SK-N-SH treated with all-trans-retinoic acid at 6 μM for 48 hours (cell line): ENCODE measurements at regions not wholly inside any gene's neighbourhood (a gene's known extent, or its start where the extent isn't known, plus 50 kb on each side); places are given as distances from the start of the nearest gene placed in this dataset.

Experiments used
- ATAC-seq: fragments of 200-7000 bp; cut with Tn5 transposase; 3 replicates; pipeline ENCODE4 v1.9.1; 2020; ENCODE audit warnings: mild to moderate bottlenecking, moderate library complexity
- CSDC2 ChIP-seq: fragments of 250-450 bp; sonication (Bioruptor Pico); IDR thresholded peaks from 2 replicates; pipeline ENCODE4 v1.5.0; 2020; ENCODE audit warnings: mild to moderate bottlenecking, moderate library complexity
- ESRRG ChIP-seq: fragments of 250-450 bp; sonication (Bioruptor Pico); IDR thresholded peaks from 2 replicates; pipeline ENCODE4 v1.6.1; 2021; ENCODE audit warnings: mild to moderate bottlenecking
- GLIS3 ChIP-seq: fragments of 250-450 bp; sonication (Bioruptor Pico); IDR thresholded peaks from 2 replicates; pipeline ENCODE4 v1.5.0; 2020; ENCODE audit warnings: mild to moderate bottlenecking, moderate library complexity
- ISL1 ChIP-seq: fragments of 250-450 bp; sonication (Bioruptor Pico); IDR thresholded peaks from 2 replicates; pipeline ENCODE4 v2.1.2; 2022; ENCODE audit warnings: mild to moderate bottlenecking, moderate library complexity
- OSR1 ChIP-seq: fragments of 250-450 bp; sonication (Bioruptor Pico); IDR thresholded peaks from 2 replicates; pipeline ENCODE4 v1.8.0; 2022; ENCODE audit warnings: moderate library complexity, mild to moderate bottlenecking, inconsistent platforms
- PPARA ChIP-seq: fragments of 250-450 bp; sonication (Bioruptor Pico); IDR thresholded peaks from 2 replicates; pipeline ENCODE4 v1.5.0; 2020; ENCODE audit warnings: mild to moderate bottlenecking, borderline replicate concordance
- RARB ChIP-seq: fragments of 250-450 bp; sonication (Bioruptor Pico); IDR thresholded peaks from 2 replicates; pipeline ENCODE4 v1.8.0; 2021; ENCODE audit warnings: mild to moderate bottlenecking, moderate library complexity
- SNAI2 ChIP-seq: fragments of 250-450 bp; sonication (Bioruptor Pico); IDR thresholded peaks from 2 replicates; pipeline ENCODE4 v1.5.0; 2020; ENCODE audit warnings: mild to moderate bottlenecking, moderate library complexity
- TCF4 ChIP-seq: fragments of 250-450 bp; sonication (Bioruptor Pico); IDR thresholded peaks from 2 replicates; pipeline ENCODE4 v1.8.0; 2021; ENCODE audit warnings: mild to moderate bottlenecking, moderate library complexity, borderline replicate concordance
- ZC3H10 ChIP-seq: fragments of 250-450 bp; sonication (Bioruptor Pico); IDR thresholded peaks from 2 replicates; pipeline ENCODE4 v1.5.1; 2021; ENCODE audit warnings: mild to moderate bottlenecking, moderate library complexity
- ZFP3 ChIP-seq: fragments of 250-450 bp; sonication (Bioruptor Pico); IDR thresholded peaks from 2 replicates; pipeline ENCODE4 v1.5.0; 2020; ENCODE audit warnings: mild to moderate bottlenecking, moderate library complexity
- ZFP30 ChIP-seq: fragments of 450-650 bp; formaldehyde crosslinking; IDR thresholded peaks from 2 replicates; pipeline ENCODE4 v1.5.0; 2022; ENCODE audit warnings: mild to moderate bottlenecking, moderate library complexity
- ZNF565 ChIP-seq: fragments of 450-650 bp; formaldehyde crosslinking; conservative IDR thresholded peaks from 2 replicates; pipeline ENCODE4 v1.5.0; 2020; ENCODE audit warnings: low read depth, mild to moderate bottlenecking, moderate library complexity
- ZNF70 ChIP-seq: fragments of 450-650 bp; formaldehyde crosslinking; IDR thresholded peaks from 2 replicates; pipeline ENCODE4 v1.5.0; 2020; ENCODE audit warnings: mild to moderate bottlenecking, moderate library complexity
- ZNF8 ChIP-seq: fragments of 450-650 bp; formaldehyde crosslinking; IDR thresholded peaks from 2 replicates; pipeline ENCODE4 v1.5.0; 2020; ENCODE audit warnings: mild to moderate bottlenecking, moderate library complexity
- TF ChIP-seq, protein P1 (sequence below): fragments of 250-450 bp; sonication (Bioruptor Pico); IDR thresholded peaks from 2 replicates; pipeline ENCODE4 v1.5.0; 2020; ENCODE audit warnings: mild to moderate bottlenecking, moderate library complexity
- TF ChIP-seq, protein P2 (sequence below): fragments of 250-450 bp; sonication (Bioruptor Pico); IDR thresholded peaks from 2 replicates; pipeline ENCODE4 v1.8.0; 2020; ENCODE audit warnings: mild to moderate bottlenecking, moderate library complexity, borderline replicate concordance
- TF ChIP-seq, protein P3 (sequence below): fragments of 250-450 bp; sonication (Bioruptor Pico); IDR thresholded peaks from 2 replicates; pipeline ENCODE4 v1.8.0; 2021; ENCODE audit warnings: low read depth, mild to moderate bottlenecking, moderate library complexity, borderline replicate concordance
- TF ChIP-seq, protein P4 (sequence below): fragments of 250-450 bp; sonication (Bioruptor Pico); IDR thresholded peaks from 2 replicates; pipeline ENCODE4 v1.5.1; 2020; ENCODE audit warnings: low read depth, mild to moderate bottlenecking, moderate library complexity
- TF ChIP-seq, protein P5 (sequence below): fragments of 250-450 bp; sonication (Bioruptor Pico); IDR thresholded peaks from 2 replicates; pipeline ENCODE4 v1.5.1; 2021; ENCODE audit warnings: mild to moderate bottlenecking, moderate library complexity

DNA sequence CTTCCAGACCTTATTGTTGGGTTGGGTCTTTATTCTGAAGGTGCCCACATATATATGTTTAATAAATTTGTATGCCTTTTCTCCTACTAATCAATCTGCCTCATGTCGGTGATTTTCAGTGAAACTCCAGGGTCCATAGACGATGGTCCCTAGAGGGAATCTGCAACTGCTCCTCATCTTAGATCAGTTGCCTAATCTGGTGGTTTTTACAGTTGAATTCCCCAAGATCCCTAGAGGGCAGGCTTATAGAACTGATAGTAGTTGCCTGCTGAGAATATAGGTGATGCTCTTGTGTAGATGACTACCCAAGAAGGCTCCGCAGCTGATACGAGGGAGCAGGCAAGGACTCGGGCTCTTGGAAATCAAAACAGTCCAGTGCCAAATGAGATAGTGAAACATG lies 619.2 kb upstream of the C16orf82 start:
- ATAC-seq: no peak
- TF ChIP-seq, protein P1, sequence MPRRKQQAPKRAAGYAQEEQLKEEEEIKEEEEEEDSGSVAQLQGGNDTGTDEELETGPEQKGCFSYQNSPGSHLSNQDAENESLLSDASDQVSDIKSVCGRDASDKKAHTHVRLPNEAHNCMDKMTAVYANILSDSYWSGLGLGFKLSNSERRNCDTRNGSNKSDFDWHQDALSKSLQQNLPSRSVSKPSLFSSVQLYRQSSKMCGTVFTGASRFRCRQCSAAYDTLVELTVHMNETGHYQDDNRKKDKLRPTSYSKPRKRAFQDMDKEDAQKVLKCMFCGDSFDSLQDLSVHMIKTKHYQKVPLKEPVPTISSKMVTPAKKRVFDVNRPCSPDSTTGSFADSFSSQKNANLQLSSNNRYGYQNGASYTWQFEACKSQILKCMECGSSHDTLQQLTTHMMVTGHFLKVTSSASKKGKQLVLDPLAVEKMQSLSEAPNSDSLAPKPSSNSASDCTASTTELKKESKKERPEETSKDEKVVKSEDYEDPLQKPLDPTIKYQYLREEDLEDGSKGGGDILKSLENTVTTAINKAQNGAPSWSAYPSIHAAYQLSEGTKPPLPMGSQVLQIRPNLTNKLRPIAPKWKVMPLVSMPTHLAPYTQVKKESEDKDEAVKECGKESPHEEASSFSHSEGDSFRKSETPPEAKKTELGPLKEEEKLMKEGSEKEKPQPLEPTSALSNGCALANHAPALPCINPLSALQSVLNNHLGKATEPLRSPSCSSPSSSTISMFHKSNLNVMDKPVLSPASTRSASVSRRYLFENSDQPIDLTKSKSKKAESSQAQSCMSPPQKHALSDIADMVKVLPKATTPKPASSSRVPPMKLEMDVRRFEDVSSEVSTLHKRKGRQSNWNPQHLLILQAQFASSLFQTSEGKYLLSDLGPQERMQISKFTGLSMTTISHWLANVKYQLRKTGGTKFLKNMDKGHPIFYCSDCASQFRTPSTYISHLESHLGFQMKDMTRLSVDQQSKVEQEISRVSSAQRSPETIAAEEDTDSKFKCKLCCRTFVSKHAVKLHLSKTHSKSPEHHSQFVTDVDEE (CRISPR knock-in tag): no peak
- TF ChIP-seq GLIS3 (CRISPR knock-in tag) (no peak), TCF4 (CRISPR knock-in tag) (no peak), ZNF8 (CRISPR knock-in tag) (no peak), CSDC2 (CRISPR knock-in tag) (no peak), ZFP30 (no peak), SNAI2 (CRISPR knock-in tag) (no peak), ZFP3 (CRISPR knock-in tag) (no peak), PPARA (no peak)
- TF ChIP-seq, protein P2, sequence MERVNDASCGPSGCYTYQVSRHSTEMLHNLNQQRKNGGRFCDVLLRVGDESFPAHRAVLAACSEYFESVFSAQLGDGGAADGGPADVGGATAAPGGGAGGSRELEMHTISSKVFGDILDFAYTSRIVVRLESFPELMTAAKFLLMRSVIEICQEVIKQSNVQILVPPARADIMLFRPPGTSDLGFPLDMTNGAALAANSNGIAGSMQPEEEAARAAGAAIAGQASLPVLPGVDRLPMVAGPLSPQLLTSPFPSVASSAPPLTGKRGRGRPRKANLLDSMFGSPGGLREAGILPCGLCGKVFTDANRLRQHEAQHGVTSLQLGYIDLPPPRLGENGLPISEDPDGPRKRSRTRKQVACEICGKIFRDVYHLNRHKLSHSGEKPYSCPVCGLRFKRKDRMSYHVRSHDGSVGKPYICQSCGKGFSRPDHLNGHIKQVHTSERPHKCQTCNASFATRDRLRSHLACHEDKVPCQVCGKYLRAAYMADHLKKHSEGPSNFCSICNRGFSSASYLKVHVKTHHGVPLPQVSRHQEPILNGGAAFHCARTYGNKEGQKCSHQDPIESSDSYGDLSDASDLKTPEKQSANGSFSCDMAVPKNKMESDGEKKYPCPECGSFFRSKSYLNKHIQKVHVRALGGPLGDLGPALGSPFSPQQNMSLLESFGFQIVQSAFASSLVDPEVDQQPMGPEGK: no peak
- TF ChIP-seq, protein P3, sequence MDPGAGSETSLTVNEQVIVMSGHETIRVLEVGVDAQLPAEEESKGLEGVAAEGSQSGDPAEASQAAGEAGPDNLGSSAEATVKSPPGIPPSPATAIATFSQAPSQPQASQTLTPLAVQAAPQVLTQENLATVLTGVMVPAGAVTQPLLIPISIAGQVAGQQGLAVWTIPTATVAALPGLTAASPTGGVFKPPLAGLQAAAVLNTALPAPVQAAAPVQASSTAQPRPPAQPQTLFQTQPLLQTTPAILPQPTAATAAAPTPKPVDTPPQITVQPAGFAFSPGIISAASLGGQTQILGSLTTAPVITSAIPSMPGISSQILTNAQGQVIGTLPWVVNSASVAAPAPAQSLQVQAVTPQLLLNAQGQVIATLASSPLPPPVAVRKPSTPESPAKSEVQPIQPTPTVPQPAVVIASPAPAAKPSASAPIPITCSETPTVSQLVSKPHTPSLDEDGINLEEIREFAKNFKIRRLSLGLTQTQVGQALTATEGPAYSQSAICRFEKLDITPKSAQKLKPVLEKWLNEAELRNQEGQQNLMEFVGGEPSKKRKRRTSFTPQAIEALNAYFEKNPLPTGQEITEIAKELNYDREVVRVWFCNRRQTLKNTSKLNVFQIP: no peak
- TF ChIP-seq, all 23 proteins: peak for 0

DNA sequence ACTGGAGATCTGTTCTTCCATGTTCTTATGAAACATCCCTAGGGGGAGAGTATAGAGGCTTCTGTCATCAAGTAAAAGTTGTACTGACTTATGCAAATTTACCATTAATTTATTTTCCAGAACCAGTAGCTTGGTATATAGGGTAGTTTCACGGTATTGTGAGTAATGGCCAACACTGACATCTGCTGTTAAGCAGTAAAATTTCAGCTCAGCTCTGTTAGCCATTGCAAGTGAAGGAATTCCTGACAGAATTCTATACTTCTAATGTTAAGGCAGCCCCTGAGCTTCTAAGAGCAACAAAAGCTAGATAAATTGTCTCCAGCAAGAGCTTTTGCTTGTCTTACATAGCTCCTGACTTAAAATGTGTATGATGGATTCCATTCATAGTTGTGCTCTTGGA lies 613.5 kb upstream of the C16orf82 start:
- no peak for ATAC-seq
- TF ChIP-seq, protein P4, sequence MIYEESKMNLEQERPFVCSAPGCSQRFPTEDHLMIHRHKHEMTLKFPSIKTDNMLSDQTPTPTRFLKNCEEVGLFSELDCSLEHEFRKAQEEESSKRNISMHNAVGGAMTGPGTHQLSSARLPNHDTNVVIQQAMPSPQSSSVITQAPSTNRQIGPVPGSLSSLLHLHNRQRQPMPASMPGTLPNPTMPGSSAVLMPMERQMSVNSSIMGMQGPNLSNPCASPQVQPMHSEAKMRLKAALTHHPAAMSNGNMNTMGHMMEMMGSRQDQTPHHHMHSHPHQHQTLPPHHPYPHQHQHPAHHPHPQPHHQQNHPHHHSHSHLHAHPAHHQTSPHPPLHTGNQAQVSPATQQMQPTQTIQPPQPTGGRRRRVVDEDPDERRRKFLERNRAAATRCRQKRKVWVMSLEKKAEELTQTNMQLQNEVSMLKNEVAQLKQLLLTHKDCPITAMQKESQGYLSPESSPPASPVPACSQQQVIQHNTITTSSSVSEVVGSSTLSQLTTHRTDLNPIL (CRISPR knock-in tag): no peak
- TF ChIP-seq OSR1 (CRISPR knock-in tag) (no peak), RARB (CRISPR knock-in tag) (no peak), TCF4 (CRISPR knock-in tag) (no peak)

DNA sequence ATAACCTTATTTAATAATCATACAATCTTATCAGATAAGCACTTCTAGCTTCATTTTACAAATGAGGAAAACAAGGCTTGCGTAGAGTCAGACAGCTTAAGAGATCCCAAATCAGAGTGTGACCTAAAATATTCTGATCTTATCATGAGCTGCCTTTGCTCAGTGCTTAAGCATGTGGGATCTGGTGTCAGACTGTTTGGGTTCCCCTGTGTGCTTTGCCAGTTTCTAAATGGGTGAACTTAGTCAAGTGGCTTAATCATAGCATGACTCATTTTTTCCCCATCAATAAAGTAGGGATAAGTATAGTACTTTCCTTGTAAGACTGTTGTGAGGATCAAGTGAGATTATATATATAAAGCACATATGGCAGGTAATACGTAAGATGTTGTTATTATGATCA lies 612.6 kb upstream of the C16orf82 start:
- TF ChIP-seq, protein P3: no peak
- TF ChIP-seq ZNF8 (CRISPR knock-in tag) (no peak), SNAI2 (CRISPR knock-in tag) (no peak), RARB (CRISPR knock-in tag) (no peak), GLIS3 (CRISPR knock-in tag) (no peak), ZFP30 (no peak), ZC3H10 (no peak), OSR1 (CRISPR knock-in tag) (no peak), ZFP3 (CRISPR knock-in tag) (no peak), ZNF70 (CRISPR knock-in tag) (no peak), PPARA (no peak), ISL1 (no peak), ZNF565 (no peak), ESRRG (CRISPR knock-in tag) (no peak)
- TF ChIP-seq, protein P2: no peak
- TF ChIP-seq, protein P1 (CRISPR knock-in tag): no peak
- TF ChIP-seq, protein P5, sequence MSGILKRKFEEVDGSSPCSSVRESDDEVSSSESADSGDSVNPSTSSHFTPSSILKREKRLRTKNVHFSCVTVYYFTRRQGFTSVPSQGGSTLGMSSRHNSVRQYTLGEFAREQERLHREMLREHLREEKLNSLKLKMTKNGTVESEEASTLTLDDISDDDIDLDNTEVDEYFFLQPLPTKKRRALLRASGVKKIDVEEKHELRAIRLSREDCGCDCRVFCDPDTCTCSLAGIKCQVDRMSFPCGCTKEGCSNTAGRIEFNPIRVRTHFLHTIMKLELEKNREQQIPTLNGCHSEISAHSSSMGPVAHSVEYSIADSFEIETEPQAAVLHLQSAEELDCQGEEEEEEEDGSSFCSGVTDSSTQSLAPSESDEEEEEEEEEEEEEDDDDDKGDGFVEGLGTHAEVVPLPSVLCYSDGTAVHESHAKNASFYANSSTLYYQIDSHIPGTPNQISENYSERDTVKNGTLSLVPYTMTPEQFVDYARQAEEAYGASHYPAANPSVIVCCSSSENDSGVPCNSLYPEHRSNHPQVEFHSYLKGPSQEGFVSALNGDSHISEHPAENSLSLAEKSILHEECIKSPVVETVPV (CRISPR knock-in tag): no peak
- TF ChIP-seq, protein P4 (CRISPR knock-in tag): no peak
- no peak for ATAC-seq
